ENCODE measurements at regions not wholly inside any gene's neighbourhood (a gene's known extent, or its start where the extent isn't known, plus 50 kb on each side); places are given as distances from the start of the nearest gene placed in this dataset.

DNA sequence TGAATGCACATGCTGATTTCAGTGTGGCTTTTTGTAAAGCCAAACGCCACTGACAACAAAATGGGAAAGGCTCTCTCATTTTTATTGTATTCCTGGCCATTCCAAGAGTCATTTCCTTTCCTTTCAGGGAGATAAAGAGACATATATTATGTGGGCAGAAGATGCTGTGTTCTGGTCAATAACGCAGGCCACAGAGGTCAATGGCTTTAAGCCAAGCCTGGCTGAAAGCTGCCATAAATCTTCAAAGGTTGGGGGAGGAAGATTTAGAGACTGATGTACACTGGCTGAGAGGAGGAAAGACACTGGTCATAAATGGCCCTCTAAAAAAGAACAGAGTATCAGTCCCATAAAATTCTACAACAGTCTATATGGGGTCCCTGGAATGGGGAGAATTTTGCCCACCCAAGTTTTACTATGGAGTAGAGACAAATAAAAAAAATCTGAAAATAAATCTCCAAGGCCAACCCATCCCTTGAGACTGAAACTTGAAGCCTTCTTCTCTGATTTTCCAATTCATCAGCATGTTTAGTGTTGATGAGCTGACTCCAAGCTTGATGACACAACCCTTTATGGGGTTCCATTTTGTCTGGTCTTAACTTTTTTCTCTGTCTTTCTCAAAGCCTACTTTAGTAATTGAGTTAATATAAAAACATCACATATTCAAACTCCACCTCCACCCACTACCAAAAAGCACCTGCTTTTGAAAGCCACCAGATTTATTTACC, 152.1 kb upstream of the SLC24A2 start:
- no peak for TF ChIP-seq POLR2A (IDR thresholded peaks at IDR 0.05)
- TF ChIP-seq, protein P1, sequence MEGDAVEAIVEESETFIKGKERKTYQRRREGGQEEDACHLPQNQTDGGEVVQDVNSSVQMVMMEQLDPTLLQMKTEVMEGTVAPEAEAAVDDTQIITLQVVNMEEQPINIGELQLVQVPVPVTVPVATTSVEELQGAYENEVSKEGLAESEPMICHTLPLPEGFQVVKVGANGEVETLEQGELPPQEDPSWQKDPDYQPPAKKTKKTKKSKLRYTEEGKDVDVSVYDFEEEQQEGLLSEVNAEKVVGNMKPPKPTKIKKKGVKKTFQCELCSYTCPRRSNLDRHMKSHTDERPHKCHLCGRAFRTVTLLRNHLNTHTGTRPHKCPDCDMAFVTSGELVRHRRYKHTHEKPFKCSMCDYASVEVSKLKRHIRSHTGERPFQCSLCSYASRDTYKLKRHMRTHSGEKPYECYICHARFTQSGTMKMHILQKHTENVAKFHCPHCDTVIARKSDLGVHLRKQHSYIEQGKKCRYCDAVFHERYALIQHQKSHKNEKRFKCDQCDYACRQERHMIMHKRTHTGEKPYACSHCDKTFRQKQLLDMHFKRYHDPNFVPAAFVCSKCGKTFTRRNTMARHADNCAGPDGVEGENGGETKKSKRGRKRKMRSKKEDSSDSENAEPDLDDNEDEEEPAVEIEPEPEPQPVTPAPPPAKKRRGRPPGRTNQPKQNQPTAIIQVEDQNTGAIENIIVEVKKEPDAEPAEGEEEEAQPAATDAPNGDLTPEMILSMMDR (IDR thresholded peaks at IDR 0.05) = no peak
- TF ChIP-seq POLR2AphosphoS5 (IDR thresholded peaks at IDR 0.05) = no peak
- no peak for TF ChIP-seq EP300 (IDR thresholded peaks at IDR 0.05)

Data from suprapubic skin (tissue), 4 donors.